Loucy (cell line): ENCODE measurements at regions not wholly inside any gene's neighbourhood (a gene's known extent, or its start where the extent isn't known, plus 50 kb on each side); places are given as distances from the start of the nearest gene placed in this dataset.

Experiments
- CTCF ChIP-seq: fragments of 200-600 bp; sonication (generic); conservative IDR thresholded peaks from 2 replicates; pipeline ENCODE4 v1.5.1; 2014; ENCODE audit warnings: mild to moderate bottlenecking, antibody characterized with exemption, low read length
- EZH2phosphoT487 ChIP-seq: fragments of 200-600 bp; IDR thresholded peaks from 2 replicates; pipeline ENCODE4 v1.6.1; 2018; ENCODE audit warnings: antibody characterized with exemption, mild to moderate bottlenecking, moderate library complexity, borderline replicate concordance

GRCh38 chr20:4453359-4453758 is 204.3 kb upstream of the ADRA1D start:
- TF ChIP-seq CTCF (no peak), EZH2phosphoT487 (no peak)
